Hepatocyte (in vitro differentiated cells): ENCODE measurements at regions not wholly inside any gene's neighbourhood (a gene's known extent, or its start where the extent isn't known, plus 50 kb on each side); places are given as distances from the start of the nearest gene placed in this dataset.

Source experiments
- DNase-seq: peaks from one replicate; pipeline ENCODE4 v3.0.0-alpha.2; 2016; ENCODE audit warnings: low spot score
- H2AFZ ChIP-seq: fragments of 200-600 bp; sonication (generic); 2 replicates; pipeline ENCODE4 v1.6.0; 2016; ENCODE audit warnings: antibody characterized with exemption, mild to moderate bottlenecking
- H3K27ac ChIP-seq: fragments of 200-600 bp; sonication (generic); 2 replicates; pipeline ENCODE4 v1.5.1; 2016; ENCODE audit warnings: mild to moderate bottlenecking
- H3K27me3 ChIP-seq: fragments of 200-600 bp; sonication (generic); 2 replicates; pipeline ENCODE4 v1.6.1; 2016
- H3K36me3 ChIP-seq: fragments of 200-600 bp; sonication (generic); replicated peaks from 2 replicates; pipeline ENCODE4 v1.5.1; 2016; ENCODE audit warnings: low read depth; ENCODE audit not compliant: insufficient read depth
- H3K4me1 ChIP-seq: fragments of 200-600 bp; sonication (generic); 2 replicates; pipeline ENCODE4 v1.5.1; 2016; ENCODE audit warnings: mild to moderate bottlenecking, moderate library complexity; ENCODE audit not compliant: insufficient read depth
- H3K4me2 ChIP-seq: fragments of 200-600 bp; sonication (generic); 2 replicates; pipeline ENCODE4 v1.6.0; 2016
- H3K4me3 ChIP-seq: fragments of 200-600 bp; sonication (generic); 2 replicates; pipeline ENCODE4 v1.5.1; 2016; ENCODE audit warnings: mild to moderate bottlenecking
- H3K79me2 ChIP-seq: fragments of 200-600 bp; sonication (generic); 2 replicates; pipeline ENCODE4 v1.6.0; 2017; ENCODE audit warnings: mild to moderate bottlenecking
- H3K9me2 ChIP-seq: fragments of 200-600 bp; sonication (generic); replicated peaks from 2 replicates; pipeline ENCODE4 v1.6.0; 2017; ENCODE audit warnings: mild to moderate bottlenecking; ENCODE audit not compliant: insufficient read depth
- H3K9me3 ChIP-seq: fragments of 200-600 bp; sonication (generic); 2 replicates; pipeline ENCODE4 v1.5.1; 2016; ENCODE audit warnings: low read depth, mild to moderate bottlenecking
- H4K20me1 ChIP-seq: fragments of 200-600 bp; sonication (generic); 2 replicates; pipeline ENCODE4 v1.6.0; 2016; ENCODE audit warnings: mild to moderate bottlenecking; ENCODE audit not compliant: insufficient read depth, poor library complexity, severe bottlenecking
- EZH2 ChIP-seq: fragments of 200-600 bp; sonication (generic); IDR thresholded peaks from 2 replicates; pipeline ENCODE4 v1.6.1; 2016; ENCODE audit warnings: antibody characterized with exemption, mild to moderate bottlenecking, borderline replicate concordance
- EZH2phosphoT487 ChIP-seq: fragments of 200-600 bp; sonication (generic); IDR thresholded peaks from one replicate; pipeline ENCODE4 v1.6.1; 2018; ENCODE audit warnings: antibody characterized with exemption, mild to moderate bottlenecking, low read depth, moderate library complexity; ENCODE audit not compliant: unreplicated experiment, severe bottlenecking
- WGBS: methylation state at CpG from one replicate; pipeline ENCODE4 v1.1.6; 2016; ENCODE audit warnings: low lambda C conversion rate; ENCODE audit errors: missing lambda C conversion rate; 5-methylcytosine and 5-hydroxymethylcytosine counted together
- TF ChIP-seq, protein P1 (sequence below): fragments of 200-600 bp; sonication (generic); IDR thresholded peaks from 2 replicates; pipeline ENCODE4 v1.5.1; 2016; ENCODE audit warnings: antibody characterized with exemption, mild to moderate bottlenecking; ENCODE audit not compliant: poor library complexity

DNA sequence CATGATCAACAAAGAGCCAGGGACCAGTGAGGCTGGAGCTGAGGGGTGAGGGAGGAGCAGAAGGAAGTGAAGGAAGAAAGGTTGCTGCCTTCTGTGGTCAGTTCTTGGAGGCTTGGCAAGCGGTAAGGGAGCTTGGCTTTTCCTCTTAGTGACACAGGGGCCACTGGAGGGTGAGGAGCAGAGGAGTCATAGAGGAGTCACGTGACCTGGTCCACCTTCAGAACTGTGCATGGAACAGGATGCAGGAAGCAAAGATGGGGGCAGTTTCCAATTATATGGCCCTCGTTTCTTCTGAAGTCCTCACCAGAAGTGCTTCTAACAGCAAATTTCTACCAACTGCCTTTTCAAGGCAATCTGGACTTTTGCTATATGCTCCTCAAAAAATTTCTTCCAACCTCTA, 326.9 kb upstream of the SMIM21 start:
- 88% methylated on average over 3 of the region's 3 CpGs for WGBS
- Histone ChIP-seq H3K27ac (no peak overlapping the region), H3K79me2 (no peaks in the 10 kb centered on the region), H3K36me3 (no peaks in the 10 kb centered on the region), H3K9me3 (no peaks in the 10 kb centered on the region), H3K4me2 (no peak overlapping the region), H3K4me3 (no peak overlapping the region), H2AFZ (no peak overlapping the region), H4K20me1 (no peaks in the 10 kb centered on the region), H3K9me2 (no peaks in the 10 kb centered on the region), H3K4me1 (no peaks in the 10 kb centered on the region), H3K27me3 (no peaks in the 10 kb centered on the region)
- DNase-seq = no peak
- TF ChIP-seq EZH2 = no peak
- TF ChIP-seq EZH2phosphoT487 = no peak
- TF ChIP-seq, protein P1, sequence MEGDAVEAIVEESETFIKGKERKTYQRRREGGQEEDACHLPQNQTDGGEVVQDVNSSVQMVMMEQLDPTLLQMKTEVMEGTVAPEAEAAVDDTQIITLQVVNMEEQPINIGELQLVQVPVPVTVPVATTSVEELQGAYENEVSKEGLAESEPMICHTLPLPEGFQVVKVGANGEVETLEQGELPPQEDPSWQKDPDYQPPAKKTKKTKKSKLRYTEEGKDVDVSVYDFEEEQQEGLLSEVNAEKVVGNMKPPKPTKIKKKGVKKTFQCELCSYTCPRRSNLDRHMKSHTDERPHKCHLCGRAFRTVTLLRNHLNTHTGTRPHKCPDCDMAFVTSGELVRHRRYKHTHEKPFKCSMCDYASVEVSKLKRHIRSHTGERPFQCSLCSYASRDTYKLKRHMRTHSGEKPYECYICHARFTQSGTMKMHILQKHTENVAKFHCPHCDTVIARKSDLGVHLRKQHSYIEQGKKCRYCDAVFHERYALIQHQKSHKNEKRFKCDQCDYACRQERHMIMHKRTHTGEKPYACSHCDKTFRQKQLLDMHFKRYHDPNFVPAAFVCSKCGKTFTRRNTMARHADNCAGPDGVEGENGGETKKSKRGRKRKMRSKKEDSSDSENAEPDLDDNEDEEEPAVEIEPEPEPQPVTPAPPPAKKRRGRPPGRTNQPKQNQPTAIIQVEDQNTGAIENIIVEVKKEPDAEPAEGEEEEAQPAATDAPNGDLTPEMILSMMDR = no peak

DNA sequence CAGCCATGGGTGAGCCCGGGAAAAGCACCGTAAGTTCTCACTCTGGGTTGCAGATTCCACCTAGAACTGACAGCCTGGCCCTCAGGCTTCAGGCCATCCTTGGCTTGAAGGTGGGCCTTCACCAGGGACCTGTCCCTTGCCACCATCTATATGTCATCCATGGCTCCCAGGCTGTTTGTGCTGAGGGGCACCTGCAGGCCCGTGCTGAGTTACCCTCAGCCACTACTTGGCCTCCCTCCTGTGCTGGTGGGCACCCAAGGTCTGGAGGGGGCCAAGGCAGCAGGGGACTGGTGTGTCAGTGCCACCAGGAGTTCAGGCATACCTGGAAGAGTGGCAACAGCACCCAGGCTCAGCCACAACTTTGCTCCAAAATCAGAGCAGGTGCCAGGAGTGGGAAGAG, 326.2 kb upstream of the SMIM21 start:
- H3K27ac ChIP-seq = no peak overlapping the region
- no peaks in the 10 kb centered on the region for H3K9me2 ChIP-seq
- H4K20me1 ChIP-seq = no peaks in the 10 kb centered on the region
- H3K27me3 ChIP-seq = no peaks in the 10 kb centered on the region
- no peaks in the 10 kb centered on the region for H3K9me3 ChIP-seq
- H3K36me3 ChIP-seq = no peaks in the 10 kb centered on the region
- TF ChIP-seq EZH2phosphoT487 (no peak), EZH2 (no peak)
- TF ChIP-seq, protein P1 = no peak
- no peaks in the 10 kb centered on the region for H3K79me2 ChIP-seq
- no peak for DNase-seq
- no peak overlapping the region for H3K4me3 ChIP-seq
- no peak overlapping the region for H3K4me2 ChIP-seq
- no peak overlapping the region for H2AFZ ChIP-seq
- H3K4me1 ChIP-seq = no peaks in the 10 kb centered on the region
- WGBS = 95% methylated on average over 3 of the region's 3 CpGs

DNA sequence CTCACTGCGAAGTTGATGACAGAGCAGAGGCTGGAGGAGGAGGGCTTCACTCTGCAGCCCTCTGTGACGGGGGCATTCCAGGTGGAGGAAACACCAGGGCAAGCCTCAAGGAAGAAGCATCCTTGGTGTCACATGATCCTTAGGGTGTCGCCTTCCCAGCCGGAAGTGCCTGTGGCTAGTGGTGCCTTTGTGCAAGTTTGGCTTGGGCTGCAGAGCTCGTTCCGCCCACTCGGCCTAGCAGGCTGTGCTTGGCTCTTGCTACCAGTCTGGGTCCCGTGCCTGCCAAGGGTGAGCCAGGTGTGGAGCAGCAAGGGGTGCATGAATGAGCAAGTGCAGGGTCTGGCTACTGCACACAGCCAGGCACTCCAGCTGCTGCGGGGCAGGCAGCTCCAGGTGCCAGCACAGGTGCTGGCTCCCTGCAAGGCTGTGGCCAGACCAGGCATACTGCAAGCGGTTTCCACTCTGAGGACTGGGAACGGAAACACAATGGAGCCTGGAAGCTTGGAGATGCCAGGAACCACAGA, 325.3 kb upstream of the SMIM21 start:
- H3K27ac ChIP-seq = no peak overlapping the region

More for the DNA sequence above, 325.3 kb upstream of the SMIM21 start:
- no peaks in the 10 kb centered on the region for H4K20me1 ChIP-seq
- DNase-seq = no peak
- no peaks in the 10 kb centered on the region for H3K9me2 ChIP-seq
- 83% methylated on average over 11 of the region's 11 CpGs for WGBS
- H3K9me3 ChIP-seq = no peaks in the 10 kb centered on the region
- H3K79me2 ChIP-seq = no peaks in the 10 kb centered on the region
- H3K4me2 ChIP-seq = no peak overlapping the region
- H3K4me3 ChIP-seq = no peak overlapping the region
- H3K4me1 ChIP-seq = no peaks in the 10 kb centered on the region
- no peaks in the 10 kb centered on the region for H3K36me3 ChIP-seq
- no peak overlapping the region for H2AFZ ChIP-seq
- H3K27me3 ChIP-seq = no peaks in the 10 kb centered on the region
- TF ChIP-seq, protein P1 = no peak
- no peak for TF ChIP-seq EZH2phosphoT487
- TF ChIP-seq EZH2 = no peak
